WTC11 (cell line): ENCODE measurements at regions not wholly inside any gene's neighbourhood (a gene's known extent, or its start where the extent isn't known, plus 50 kb on each side); places are given as distances from the start of the nearest gene placed in this dataset.

Experiments used
- CREM ChIP-seq: sonication (generic); formaldehyde crosslinking; IDR thresholded peaks from 2 replicates; pipeline ENCODE4 v1.8.1; 2022; ENCODE audit warnings: mild to moderate bottlenecking, missing genetic modification reagents, moderate library complexity
- ETV6 ChIP-seq: sonication (generic); formaldehyde crosslinking; IDR thresholded peaks from 2 replicates; pipeline ENCODE4 v1.8.1; 2022; ENCODE audit warnings: mild to moderate bottlenecking, missing genetic modification reagents
- ZNF232 ChIP-seq: sonication (generic); formaldehyde crosslinking; IDR thresholded peaks from 2 replicates; pipeline ENCODE4 v1.8.0; 2022; ENCODE audit warnings: mild to moderate bottlenecking, missing genetic modification reagents
- TF ChIP-seq, protein P1 (sequence below): sonication (generic); formaldehyde crosslinking; IDR thresholded peaks from 2 replicates; pipeline ENCODE4 v1.8.1; 2023; ENCODE audit warnings: mild to moderate bottlenecking, moderate library complexity, missing genetic modification reagents
- TF ChIP-seq, protein P2 (sequence below): fragments of 200-600 bp; IDR thresholded peaks from 2 replicates; pipeline ENCODE4 v1.8.0; 2022; ENCODE audit warnings: antibody characterized with exemption
- TF ChIP-seq, protein P3 (sequence below): sonication (generic); formaldehyde crosslinking; IDR thresholded peaks from 2 replicates; pipeline ENCODE4 v1.8.1; 2022; ENCODE audit warnings: low read depth, missing genetic modification reagents, borderline replicate concordance
- TF ChIP-seq, protein P4 (sequence below): fragments of 250-450 bp; sonication (Bioruptor Pico); IDR thresholded peaks from 2 replicates; pipeline ENCODE4 v1.9.0; 2021; ENCODE audit warnings: moderate library complexity, mild to moderate bottlenecking, inconsistent platforms, borderline replicate concordance
- TF ChIP-seq, protein P5 (sequence below): sonication (generic); formaldehyde crosslinking; IDR thresholded peaks from 2 replicates; pipeline ENCODE4 v1.8.0; 2022; ENCODE audit warnings: mild to moderate bottlenecking, missing genetic modification reagents

DNA sequence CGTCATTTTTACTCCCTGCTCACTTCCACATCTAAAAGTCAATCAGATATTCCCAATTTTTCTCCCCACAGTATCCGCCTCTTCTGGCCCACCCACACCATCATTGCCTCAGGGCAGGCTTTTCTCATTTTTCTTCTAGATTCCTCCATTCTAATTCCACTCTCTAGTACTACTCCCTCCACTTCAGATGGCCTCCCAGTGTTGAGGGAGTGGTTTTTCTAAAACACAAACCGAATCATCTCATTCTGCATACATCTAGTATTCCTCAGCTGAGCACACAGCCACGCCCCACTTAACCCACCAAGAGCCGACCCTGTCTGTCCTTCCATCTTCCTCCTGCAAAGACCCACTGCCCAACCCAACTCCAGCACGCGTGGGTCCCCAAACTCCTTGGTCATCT is 314.9 kb upstream of the NPVF start:
- TF ChIP-seq ETV6 (CRISPR knock-in tag): no peak
- TF ChIP-seq ZNF232 (CRISPR knock-in tag): no peak
- TF ChIP-seq, protein P1, sequence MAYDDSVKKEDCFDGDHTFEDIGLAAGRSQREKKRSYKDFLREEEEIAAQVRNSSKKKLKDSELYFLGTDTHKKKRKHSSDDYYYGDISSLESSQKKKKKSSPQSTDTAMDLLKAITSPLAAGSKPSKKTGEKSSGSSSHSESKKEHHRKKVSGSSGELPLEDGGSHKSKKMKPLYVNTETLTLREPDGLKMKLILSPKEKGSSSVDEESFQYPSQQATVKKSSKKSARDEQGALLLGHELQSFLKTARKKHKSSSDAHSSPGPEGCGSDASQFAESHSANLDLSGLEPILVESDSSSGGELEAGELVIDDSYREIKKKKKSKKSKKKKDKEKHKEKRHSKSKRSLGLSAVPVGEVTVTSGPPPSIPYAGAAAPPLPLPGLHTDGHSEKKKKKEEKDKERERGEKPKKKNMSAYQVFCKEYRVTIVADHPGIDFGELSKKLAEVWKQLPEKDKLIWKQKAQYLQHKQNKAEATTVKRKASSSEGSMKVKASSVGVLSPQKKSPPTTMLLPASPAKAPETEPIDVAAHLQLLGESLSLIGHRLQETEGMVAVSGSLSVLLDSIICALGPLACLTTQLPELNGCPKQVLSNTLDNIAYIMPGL (CRISPR knock-in tag): no peak
- TF ChIP-seq, protein P2, sequence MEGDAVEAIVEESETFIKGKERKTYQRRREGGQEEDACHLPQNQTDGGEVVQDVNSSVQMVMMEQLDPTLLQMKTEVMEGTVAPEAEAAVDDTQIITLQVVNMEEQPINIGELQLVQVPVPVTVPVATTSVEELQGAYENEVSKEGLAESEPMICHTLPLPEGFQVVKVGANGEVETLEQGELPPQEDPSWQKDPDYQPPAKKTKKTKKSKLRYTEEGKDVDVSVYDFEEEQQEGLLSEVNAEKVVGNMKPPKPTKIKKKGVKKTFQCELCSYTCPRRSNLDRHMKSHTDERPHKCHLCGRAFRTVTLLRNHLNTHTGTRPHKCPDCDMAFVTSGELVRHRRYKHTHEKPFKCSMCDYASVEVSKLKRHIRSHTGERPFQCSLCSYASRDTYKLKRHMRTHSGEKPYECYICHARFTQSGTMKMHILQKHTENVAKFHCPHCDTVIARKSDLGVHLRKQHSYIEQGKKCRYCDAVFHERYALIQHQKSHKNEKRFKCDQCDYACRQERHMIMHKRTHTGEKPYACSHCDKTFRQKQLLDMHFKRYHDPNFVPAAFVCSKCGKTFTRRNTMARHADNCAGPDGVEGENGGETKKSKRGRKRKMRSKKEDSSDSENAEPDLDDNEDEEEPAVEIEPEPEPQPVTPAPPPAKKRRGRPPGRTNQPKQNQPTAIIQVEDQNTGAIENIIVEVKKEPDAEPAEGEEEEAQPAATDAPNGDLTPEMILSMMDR: no peak
- TF ChIP-seq, protein P3, sequence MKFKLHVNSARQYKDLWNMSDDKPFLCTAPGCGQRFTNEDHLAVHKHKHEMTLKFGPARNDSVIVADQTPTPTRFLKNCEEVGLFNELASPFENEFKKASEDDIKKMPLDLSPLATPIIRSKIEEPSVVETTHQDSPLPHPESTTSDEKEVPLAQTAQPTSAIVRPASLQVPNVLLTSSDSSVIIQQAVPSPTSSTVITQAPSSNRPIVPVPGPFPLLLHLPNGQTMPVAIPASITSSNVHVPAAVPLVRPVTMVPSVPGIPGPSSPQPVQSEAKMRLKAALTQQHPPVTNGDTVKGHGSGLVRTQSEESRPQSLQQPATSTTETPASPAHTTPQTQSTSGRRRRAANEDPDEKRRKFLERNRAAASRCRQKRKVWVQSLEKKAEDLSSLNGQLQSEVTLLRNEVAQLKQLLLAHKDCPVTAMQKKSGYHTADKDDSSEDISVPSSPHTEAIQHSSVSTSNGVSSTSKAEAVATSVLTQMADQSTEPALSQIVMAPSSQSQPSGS: no peak
- TF ChIP-seq, protein P4, sequence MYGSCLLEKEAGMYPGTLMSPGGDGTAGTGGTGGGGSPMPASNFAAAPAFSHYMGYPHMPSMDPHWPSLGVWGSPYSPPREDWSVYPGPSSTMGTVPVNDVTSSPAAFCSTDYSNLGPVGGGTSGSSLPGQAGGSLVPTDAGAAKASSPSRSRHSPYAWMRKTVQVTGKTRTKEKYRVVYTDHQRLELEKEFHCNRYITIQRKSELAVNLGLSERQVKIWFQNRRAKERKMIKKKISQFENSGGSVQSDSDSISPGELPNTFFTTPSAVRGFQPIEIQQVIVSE: no peak
- TF ChIP-seq CREM (CRISPR knock-in tag): no peak
- TF ChIP-seq, protein P5, sequence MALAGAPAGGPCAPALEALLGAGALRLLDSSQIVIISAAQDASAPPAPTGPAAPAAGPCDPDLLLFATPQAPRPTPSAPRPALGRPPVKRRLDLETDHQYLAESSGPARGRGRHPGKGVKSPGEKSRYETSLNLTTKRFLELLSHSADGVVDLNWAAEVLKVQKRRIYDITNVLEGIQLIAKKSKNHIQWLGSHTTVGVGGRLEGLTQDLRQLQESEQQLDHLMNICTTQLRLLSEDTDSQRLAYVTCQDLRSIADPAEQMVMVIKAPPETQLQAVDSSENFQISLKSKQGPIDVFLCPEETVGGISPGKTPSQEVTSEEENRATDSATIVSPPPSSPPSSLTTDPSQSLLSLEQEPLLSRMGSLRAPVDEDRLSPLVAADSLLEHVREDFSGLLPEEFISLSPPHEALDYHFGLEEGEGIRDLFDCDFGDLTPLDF: no peak
